ENCODE measurements at regions not wholly inside any gene's neighbourhood (a gene's known extent, or its start where the extent isn't known, plus 50 kb on each side); places are given as distances from the start of the nearest gene placed in this dataset.

GRCh38 chr3:35440826-35441225 lies 198.5 kb upstream of the ARPP21 start:
- no peak overlapping the region for H3K4me2 ChIP-seq
- TF ChIP-seq ZNF331 (CRISPR knock-in tag; IDR thresholded peaks at IDR 0.05; ENCODE audit: low read depth) (no peak), ZNF462 (CRISPR knock-in tag; IDR thresholded peaks at IDR 0.05) (no peak), NANOG (IDR thresholded peaks at IDR 0.05; ENCODE audit: borderline replicate concordance) (no peak), CTCF (conservative IDR thresholded peaks at IDR 0.05; ENCODE audit: low read depth in 2 of 2) (no peak), POLR2AphosphoS5 (IDR thresholded peaks at IDR 0.05; ENCODE audit: low read depth) (no peak), ZNF114 (CRISPR knock-in tag; IDR thresholded peaks at IDR 0.05) (no peak), JUNB (IDR thresholded peaks at IDR 0.05; ENCODE audit: unreplicated experiment) (no peak)
- no peak overlapping the region for H3K27ac Mint-ChIP-seq
- peaks cover 5% of the 10 kb centered on the region; the same call in 1 of the 3 replicates for H3K9me3 Mint-ChIP-seq
- H3K36me3 Mint-ChIP-seq (ENCODE audit: low read depth): no peaks in the 10 kb centered on the region
- H2AFZ ChIP-seq: no peak overlapping the region
- no peaks in the 10 kb centered on the region for H3K36me3 ChIP-seq (ENCODE audit: insufficient read depth)
- ATAC-seq (no peak), DNase-seq (ENCODE audit: low spot score) (no peak)
- no peaks in the 10 kb centered on the region for H3K79me2 ChIP-seq (replicated peaks; ENCODE audit: insufficient read depth)
- no peak overlapping the region for H3K4me3 ChIP-seq
- H3K27me3 Mint-ChIP-seq (ENCODE audit: insufficient read depth, low read depth, poor library complexity): no peaks in the 10 kb centered on the region
- H3F3A ChIP-seq (replicated peaks; ENCODE audit: low read depth): no peaks in the 10 kb centered on the region
- peaks cover 7% of the 10 kb centered on the region; the same call in 2 of the 3 replicates for H3K4me1 Mint-ChIP-seq
- H3K9me2 ChIP-seq (ENCODE audit: insufficient read depth): no peaks in the 10 kb centered on the region
- H4K20me1 ChIP-seq (replicated peaks; ENCODE audit: insufficient read depth): no peaks in the 10 kb centered on the region
- no peak overlapping the region for H3K4me3 Mint-ChIP-seq
- H3K27ac ChIP-seq (ENCODE audit: low read depth): no peak overlapping the region
- peaks cover 10% of the 10 kb centered on the region; the same call in 1 of the 2 replicates for H3K4me1 ChIP-seq (ENCODE audit: insufficient read depth)
- H3K27me3 ChIP-seq (ENCODE audit: insufficient read depth): no peaks in the 10 kb centered on the region

Data from GM23338 (cell line).